ENCODE measurements at regions not wholly inside any gene's neighbourhood (a gene's known extent, or its start where the extent isn't known, plus 50 kb on each side); places are given as distances from the start of the nearest gene placed in this dataset.

DNA sequence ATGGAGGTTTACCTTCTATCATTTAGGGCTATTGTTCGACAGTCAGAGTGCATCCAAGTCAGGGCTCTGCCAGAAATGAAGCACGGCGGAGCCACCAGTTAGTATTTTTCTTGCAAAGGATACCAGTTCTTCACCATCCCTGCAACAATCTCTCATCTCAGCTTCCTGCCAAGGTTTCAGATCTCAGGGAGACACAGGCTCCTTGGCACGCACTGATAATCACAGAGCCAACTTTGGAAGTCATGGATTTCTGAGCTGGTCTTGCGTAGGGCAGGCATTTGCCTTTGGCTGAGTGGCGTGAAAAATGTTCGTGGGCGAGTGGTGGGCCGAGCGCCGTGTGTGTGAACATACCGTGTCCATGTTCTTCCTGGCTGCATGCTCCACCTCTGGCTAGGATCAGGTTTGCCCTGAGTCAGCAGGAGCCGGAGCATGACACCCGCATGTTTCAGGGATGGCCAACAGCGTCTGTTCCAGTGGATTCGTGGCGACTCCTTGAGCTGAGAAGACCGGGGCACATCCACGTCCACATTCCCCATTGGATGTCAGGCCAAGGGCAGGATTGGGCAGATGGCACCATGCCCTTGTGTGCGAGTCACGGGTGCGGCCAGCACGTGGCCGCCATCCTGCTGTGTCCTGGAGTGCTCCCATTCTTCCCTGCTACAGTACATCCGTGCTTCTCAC lies 118.5 kb upstream of the C1orf174 start:
- Mint-ChIP-seq H3K27me3 (ENCODE audit: unreplicated experiment) (peaks cover 45% of the 10 kb centered on the region), H3K27ac (ENCODE audit: unreplicated experiment) (no peak overlapping the region), H3K4me1 (ENCODE audit: low read depth, unreplicated experiment) (no peaks in the 10 kb centered on the region), H3K36me3 (ENCODE audit: insufficient read depth, unreplicated experiment) (peaks cover 5% of the 10 kb centered on the region), H3K9me3 (ENCODE audit: low read depth, unreplicated experiment) (no peaks in the 10 kb centered on the region), H3K4me3 (ENCODE audit: low read depth, unreplicated experiment) (no peak overlapping the region)
- CTCF ChIA-PET = no interaction called here
- TF ChIP-seq, protein P1, sequence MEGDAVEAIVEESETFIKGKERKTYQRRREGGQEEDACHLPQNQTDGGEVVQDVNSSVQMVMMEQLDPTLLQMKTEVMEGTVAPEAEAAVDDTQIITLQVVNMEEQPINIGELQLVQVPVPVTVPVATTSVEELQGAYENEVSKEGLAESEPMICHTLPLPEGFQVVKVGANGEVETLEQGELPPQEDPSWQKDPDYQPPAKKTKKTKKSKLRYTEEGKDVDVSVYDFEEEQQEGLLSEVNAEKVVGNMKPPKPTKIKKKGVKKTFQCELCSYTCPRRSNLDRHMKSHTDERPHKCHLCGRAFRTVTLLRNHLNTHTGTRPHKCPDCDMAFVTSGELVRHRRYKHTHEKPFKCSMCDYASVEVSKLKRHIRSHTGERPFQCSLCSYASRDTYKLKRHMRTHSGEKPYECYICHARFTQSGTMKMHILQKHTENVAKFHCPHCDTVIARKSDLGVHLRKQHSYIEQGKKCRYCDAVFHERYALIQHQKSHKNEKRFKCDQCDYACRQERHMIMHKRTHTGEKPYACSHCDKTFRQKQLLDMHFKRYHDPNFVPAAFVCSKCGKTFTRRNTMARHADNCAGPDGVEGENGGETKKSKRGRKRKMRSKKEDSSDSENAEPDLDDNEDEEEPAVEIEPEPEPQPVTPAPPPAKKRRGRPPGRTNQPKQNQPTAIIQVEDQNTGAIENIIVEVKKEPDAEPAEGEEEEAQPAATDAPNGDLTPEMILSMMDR (IDR thresholded peaks at IDR 0.05; ENCODE audit: unreplicated experiment) = no peak
- no peak for DNase-seq
- intact Hi-C loops (cut with micrococcal nuclease; ENCODE audit: unreplicated experiment) = no loop called here
- no TSS peak for BruUV-seq (replicated peaks)

DNA sequence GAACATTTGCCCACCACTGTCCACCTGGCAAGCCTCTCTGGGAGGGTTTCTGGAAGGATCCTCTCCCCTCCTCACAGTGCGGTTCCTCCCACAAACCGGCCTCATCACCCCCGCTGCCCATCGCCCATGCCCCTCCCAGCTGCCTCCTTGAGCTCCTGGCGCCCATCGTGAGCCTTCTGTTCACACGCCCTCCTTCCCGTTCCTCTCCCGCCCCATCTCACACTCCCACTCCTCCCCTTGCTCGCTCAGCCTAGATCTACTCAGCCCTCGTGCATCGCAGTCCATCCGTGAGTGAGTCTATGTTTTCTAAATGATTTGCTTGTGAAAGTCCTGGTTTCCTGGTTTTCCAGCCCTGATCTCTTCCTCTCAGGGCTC lies 119.1 kb upstream of the C1orf174 start:
- Mint-ChIP-seq H3K4me1 (ENCODE audit: low read depth, unreplicated experiment) (no peaks in the 10 kb centered on the region), H3K27ac (ENCODE audit: unreplicated experiment) (no peak overlapping the region)

DNA sequence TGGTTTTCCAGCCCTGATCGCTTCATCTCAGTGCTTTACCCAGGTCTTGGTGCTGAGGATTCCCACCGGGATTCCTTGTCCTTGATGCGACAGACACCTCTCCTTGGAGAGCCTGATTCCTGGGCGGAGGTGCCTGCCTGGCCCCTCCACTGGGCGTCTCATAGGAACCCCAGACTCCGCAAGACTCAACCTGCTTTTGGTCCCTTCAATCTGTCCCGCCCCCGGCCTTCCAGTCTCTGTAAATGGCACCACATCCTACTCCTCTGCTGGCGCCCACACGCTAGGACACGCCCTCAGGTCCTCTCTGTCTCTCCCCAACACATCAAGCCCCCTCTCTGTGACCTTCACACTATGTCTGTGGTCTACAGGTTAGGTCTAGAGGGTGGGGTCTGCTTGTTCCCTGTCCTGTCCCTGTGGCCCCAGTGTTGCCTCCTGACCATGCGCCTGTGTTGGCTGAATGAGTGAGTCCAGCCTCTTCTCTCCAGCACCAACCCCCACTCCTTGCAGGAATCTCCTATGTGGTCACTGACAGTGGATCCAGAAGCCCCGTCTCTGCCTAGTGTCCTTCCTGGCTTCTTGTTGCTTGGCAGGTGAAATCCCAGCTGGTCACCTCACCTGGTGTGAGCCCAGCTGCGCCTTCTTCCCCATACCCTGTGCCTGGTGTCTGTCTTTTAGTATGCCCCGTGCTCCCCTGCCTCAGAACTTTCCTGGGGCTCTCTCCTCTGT lies 119.7 kb upstream of the C1orf174 start:
- H3K4me3 Mint-ChIP-seq (ENCODE audit: low read depth, unreplicated experiment) = no peak overlapping the region
- H3K36me3 Mint-ChIP-seq (ENCODE audit: insufficient read depth, unreplicated experiment) = peaks cover 5% of the 10 kb centered on the region
- no peaks in the 10 kb centered on the region for H3K4me1 Mint-ChIP-seq (ENCODE audit: low read depth, unreplicated experiment)
- CTCF ChIA-PET = no interaction called here
- peaks cover 45% of the 10 kb centered on the region for H3K27me3 Mint-ChIP-seq (ENCODE audit: unreplicated experiment)
- DNase-seq = no peak
- intact Hi-C loops (cut with micrococcal nuclease; ENCODE audit: unreplicated experiment) = no loop called here
- no peak overlapping the region for H3K27ac Mint-ChIP-seq (ENCODE audit: unreplicated experiment)
- no peaks in the 10 kb centered on the region for H3K9me3 Mint-ChIP-seq (ENCODE audit: low read depth, unreplicated experiment)
- no TSS peak for BruUV-seq (replicated peaks)
- TF ChIP-seq, protein P1 (IDR thresholded peaks at IDR 0.05; ENCODE audit: unreplicated experiment) = no peak

More for the DNA sequence above, 119.1 kb upstream of the C1orf174 start:
- TF ChIP-seq, protein P1 (IDR thresholded peaks at IDR 0.05; ENCODE audit: unreplicated experiment) = no peak
- H3K4me3 Mint-ChIP-seq (ENCODE audit: low read depth, unreplicated experiment) = no peak overlapping the region
- CTCF ChIA-PET = no interaction called here
- H3K36me3 Mint-ChIP-seq (ENCODE audit: insufficient read depth, unreplicated experiment) = peaks cover 5% of the 10 kb centered on the region
- BruUV-seq (replicated peaks) = no TSS peak
- H3K9me3 Mint-ChIP-seq (ENCODE audit: low read depth, unreplicated experiment) = no peaks in the 10 kb centered on the region
- DNase-seq = no peak
- peaks cover 45% of the 10 kb centered on the region for H3K27me3 Mint-ChIP-seq (ENCODE audit: unreplicated experiment)
- intact Hi-C loops (cut with micrococcal nuclease; ENCODE audit: unreplicated experiment) = no loop called here

DNA sequence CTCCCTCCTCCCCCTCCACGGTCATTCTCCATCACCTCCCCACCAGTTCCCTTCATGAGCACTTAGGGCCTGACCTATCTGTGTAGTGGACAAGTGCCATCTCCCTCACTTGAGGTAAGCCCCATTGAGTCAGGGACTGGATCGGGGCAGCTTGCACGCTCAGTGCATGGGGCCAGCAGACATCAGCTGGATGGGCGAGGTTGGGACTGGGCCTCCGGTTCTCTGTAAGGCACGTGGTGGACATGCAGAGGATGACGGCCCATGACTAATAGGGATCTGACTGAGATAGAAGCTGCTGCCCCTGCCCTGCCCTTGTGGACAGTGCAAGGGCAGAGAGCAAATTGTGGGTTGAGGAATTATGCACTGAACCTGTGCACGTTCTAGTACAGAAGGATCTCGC lies 120.4 kb upstream of the C1orf174 start:
- intact Hi-C loops (cut with micrococcal nuclease; ENCODE audit: unreplicated experiment) = no loop called here
- no peaks in the 10 kb centered on the region for H3K4me1 Mint-ChIP-seq (ENCODE audit: low read depth, unreplicated experiment)
- H3K9me3 Mint-ChIP-seq (ENCODE audit: low read depth, unreplicated experiment) = no peaks in the 10 kb centered on the region

More for the DNA sequence above, 120.4 kb upstream of the C1orf174 start:
- Mint-ChIP-seq H3K27me3 (ENCODE audit: unreplicated experiment) (peaks cover 49% of the 10 kb centered on the region), H3K36me3 (ENCODE audit: insufficient read depth, unreplicated experiment) (peaks cover 5% of the 10 kb centered on the region), H3K4me3 (ENCODE audit: low read depth, unreplicated experiment) (no peak overlapping the region), H3K27ac (ENCODE audit: unreplicated experiment) (no peak overlapping the region)
- TF ChIP-seq, protein P1 (IDR thresholded peaks at IDR 0.05; ENCODE audit: unreplicated experiment) = no peak
- DNase-seq = no peak
- CTCF ChIA-PET = no interaction called here
- BruUV-seq (replicated peaks) = no TSS peak
